KBM-7 (cell line): ENCODE measurements at regions not wholly inside any gene's neighbourhood (a gene's known extent, or its start where the extent isn't known, plus 50 kb on each side); places are given as distances from the start of the nearest gene placed in this dataset.
A peak's percentile ranks its signal among the peaks of the same experiment; 100 is the strongest.

ENCODE experiments used
- DNase-seq: peaks from one replicate; pipeline ENCODE4 v3.0.0-alpha.2; 2015
- in situ Hi-C: fragments of 300-500 bp; cut with MboI; formaldehyde crosslinking; loops from 2 replicates; pipeline ENCODE4 v1.14.3; 2020; ENCODE audit warnings: low sequenced_read_pairs, low pct_unique_long_range_greater_than_20kb, mixed read lengths

GRCh38 chr1:201649761-201650622 is 111.1 kb downstream of the NAV1 start:
- in situ Hi-C loops, result no loop called here
- no peak for DNase-seq

DNA sequence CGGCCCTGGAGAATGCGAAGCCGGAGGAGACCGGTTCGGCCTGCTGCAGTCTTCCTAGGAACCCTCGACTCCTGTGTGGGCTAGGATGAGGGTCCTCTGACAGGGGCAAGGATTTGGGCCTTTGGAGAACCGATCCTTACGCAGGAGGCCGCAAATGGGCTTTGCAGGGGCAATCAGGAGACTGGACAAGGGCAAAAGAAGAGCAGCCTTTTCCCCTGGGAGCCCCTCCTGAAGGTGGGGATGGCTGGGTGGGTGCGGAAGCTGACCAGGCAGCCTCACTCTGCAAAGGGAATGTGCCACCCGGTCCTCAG is 111.7 kb downstream of the NAV1 start:
- in situ Hi-C loops, result no loop called here
- no peak for DNase-seq

GRCh38 chr1:201652181-201652580 is 113.3 kb downstream of the NAV1 start:
- in situ Hi-C loops, result no loop called here
- DNase-seq, result no peak

- in situ Hi-C loops, result no loop called here
- DNase-seq, result peak; percentile 58
These were observed 114.3 kb downstream of the NAV1 start for GRCh38 chr1:201653233-201653632.

DNA sequence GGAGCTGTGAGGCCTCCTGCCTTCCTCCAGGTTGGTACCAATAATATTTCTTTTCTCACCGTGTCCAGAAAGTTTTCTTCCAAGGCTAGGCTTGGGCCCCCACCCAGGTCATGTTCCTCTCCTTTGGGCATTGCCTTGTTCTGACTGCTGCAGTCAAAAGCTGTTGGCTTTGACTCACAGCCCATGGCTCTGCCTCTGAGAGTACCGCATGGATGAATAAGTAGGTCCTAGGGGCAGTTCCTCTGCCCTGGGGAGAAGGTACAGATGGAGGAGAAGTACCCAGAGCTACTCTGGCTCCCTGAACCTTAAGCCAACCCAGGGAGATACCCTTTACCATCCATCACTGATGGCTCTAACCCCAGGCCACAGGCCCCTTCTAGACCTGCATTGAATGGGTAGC is 115.0 kb downstream of the NAV1 start:
- DNase-seq, result no peak
- in situ Hi-C loops, result no loop called here

GRCh38 chr1:201655243-201655642 is 116.3 kb downstream of the NAV1 start:
- in situ Hi-C loops, result no loop called here
- DNase-seq, result no peak

DNA sequence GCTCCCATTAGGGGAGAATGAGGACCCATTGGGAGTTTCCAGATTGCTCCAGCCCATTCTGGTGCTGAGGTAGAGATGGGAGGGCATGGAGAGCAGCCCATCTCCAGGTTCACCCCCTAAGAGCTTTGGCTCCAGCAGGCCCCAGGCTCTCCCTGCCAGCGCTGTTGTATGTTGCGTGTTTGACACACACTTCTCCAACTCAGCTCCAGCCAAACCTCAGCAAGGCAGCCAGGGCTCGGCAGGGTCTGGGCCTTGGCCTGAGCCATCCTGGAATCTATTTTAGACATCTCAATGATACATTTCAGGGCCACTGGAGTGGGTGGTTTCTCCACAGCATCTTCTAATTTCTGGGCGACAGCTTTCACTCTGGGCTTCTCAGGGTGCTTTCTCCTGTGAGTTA is 117.0 kb downstream of the NAV1 start:
- DNase-seq, result no peak
- in situ Hi-C loops, result no loop called here

DNA sequence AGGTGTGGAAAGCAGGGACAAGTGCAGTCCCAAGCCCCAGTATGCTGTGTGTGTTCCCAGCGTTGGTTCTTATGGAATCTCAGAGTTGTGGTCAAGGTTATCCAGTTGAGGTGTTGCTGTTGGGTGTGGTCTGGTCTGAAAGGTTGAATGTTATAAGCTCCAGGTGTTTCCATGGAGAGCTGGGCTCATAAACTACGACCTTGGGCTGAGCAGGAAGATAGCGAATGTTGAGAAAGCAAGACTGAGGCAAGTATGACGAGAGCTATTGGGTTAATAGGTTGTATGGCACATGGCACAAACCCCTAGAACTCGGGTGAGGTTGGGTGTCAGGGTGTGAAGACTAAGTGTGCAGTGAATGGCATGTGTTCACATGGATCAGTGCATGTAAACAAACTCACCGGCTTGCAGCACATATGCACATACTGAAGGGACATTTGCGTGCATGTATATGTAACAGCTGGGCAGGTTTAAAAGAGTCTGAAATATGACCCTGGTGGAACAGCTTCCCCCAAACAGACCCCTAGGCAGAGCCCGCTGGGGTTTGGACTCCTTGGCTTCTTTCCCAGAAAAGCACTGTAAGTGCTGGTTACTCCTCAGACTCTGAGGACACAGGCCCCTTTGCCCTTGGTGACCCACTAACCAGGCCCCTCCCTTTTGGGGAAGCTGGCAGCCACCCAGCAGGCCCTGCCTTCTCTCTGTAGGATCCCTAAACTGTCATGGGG is 117.5 kb downstream of the NAV1 start:
- DNase-seq, result no peak
- in situ Hi-C loops, result no loop called here

DNA sequence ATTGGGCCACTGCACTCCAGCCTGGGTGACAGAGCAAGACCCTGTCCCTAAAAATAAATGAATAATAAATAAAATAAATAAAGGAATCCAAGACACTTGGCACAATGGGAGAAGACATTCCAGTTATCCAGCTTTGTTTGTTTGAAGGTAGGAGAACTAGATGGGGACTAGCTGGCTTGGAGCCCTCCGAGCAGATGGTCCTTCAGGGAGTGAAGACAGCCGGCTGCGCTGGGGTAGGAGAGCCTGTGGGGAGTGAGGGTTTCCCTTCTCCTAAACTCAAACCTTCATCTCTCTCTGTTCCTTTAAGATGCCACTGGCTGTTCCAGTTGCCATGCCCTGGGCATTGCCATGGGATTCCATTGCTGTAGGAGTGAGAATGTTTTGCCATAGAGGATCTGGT is 120.6 kb downstream of the NAV1 start:
- in situ Hi-C loops, result no loop called here
- no peak for DNase-seq

- DNase-seq, result no peak
- in situ Hi-C loops, result no loop called here
These were observed 122.2 kb downstream of the NAV1 start for GRCh38 chr1:201660931-201661822.

DNA sequence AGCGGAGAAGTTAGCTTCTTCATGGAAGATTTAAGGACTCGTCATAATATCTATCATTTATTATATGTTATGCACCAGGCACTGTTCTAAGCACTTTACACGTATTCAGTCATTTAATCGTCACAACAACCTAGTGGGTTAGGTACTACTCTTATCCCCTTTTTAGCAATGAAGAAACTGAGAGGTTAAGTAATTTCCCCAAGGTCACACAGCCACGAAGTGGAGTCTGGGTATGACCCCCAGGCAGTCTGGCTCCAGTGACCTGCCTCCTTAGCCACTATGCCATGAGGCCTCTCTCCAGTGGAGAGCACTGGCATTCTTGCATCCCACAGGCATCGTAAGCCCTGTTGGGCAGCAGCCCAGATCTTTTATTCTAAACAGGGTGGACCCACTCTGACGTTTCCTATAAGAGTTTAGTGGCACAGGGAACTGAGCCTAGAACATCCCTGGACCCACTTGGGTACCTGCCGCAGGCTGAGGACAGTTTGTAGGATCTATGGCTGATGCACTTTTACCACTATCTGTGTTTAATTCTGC is 123.0 kb downstream of the NAV1 start:
- DNase-seq, result no peak
- in situ Hi-C loops, result no loop called here

DNA sequence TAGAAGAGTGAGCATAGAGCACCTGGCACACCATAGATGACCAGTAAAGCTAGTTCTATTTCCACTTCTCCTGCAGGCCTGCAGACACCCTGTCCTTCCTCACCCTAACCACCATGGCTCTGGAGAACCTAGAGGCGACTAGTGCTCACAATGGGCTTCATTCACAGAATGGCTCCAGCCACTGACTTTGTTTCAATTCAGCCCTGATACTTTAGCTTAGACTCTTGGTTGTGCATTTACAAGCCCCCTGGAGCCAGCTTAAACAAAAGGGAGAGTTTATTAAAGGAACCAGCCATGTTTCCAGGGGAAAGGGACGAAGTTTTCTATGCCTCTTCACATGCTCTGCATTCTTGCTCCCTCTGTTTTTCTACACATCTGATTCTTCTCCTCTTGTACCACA is 123.7 kb downstream of the NAV1 start:
- in situ Hi-C loops, result no loop called here
- DNase-seq, result no peak

DNA sequence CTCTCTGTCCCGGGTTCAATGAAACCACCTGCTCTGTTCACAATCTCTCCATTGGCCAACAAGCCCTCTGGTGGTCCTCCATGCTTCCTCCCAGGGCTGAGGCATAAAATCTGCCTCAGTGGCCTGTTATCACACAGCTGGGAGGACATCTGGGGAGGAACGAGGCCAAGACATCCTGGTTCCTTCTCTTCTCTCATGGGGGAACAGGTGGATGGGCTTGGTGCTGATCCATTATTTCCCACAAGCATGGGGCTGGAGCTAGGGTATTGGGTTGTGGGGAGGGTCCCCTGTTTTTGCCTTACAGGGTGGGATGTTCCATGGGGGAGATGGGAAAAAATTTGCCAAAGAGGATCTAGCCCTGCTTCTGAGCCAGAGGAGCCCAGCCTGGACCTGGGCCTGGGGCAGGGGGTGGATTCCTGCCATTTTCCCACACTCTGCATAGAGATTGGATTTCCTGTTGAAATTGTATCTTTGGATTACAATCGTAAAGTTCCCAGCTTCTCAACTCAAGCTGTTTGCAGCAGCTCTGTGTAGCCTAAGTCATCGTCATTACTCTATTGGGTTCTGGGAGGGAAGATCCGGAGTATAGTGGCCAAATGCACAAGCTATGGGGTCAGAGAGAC is 124.7 kb downstream of the NAV1 start:
- in situ Hi-C loops, result no loop called here
- DNase-seq, result no peak

DNA sequence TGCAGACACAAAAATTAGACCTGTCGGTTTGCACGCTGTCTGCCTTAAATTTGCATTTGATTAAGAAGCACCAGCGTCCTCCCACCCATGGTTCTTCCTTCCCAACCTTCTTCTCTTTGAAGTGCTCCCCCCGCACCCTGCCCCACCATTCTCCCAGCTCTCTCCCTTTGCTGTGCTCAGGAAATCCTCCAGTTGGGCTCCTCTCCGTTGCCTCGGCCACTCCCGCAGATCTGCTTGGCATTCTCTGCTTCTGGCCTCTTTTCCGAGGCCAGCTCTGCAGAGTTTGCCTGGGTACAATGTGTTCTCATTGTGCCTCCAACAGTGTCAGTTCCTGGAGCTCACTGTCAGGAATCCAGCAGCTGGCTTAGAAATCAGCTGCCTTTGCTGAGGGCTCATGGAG is 126.1 kb downstream of the NAV1 start:
- no peak for DNase-seq
- in situ Hi-C loops, result no loop called here

GRCh38 chr1:201666102-201666501 is 127.2 kb downstream of the NAV1 start:
- in situ Hi-C loops, result no loop called here
- no peak for DNase-seq

DNA sequence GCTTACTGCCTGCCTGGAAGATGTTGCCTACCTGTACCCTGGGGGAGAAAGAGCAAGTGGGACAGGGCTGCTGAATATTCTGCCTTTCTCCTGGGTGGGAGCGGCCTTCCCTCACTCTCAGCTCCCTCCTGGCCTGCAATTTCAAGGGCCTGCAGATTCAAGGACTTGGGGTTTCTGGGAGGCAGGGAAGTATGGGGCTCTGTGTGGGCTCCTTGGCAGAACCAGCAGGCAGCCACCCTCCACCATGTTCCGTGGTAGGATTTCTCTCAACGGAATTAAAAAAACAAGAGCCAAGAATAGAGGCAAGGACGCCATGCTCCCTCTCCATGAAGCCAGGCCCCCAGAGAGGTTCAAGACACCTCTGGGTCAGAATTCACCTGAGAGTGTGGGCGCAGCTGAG is 127.7 kb downstream of the NAV1 start:
- in situ Hi-C loops, result no loop called here
- DNase-seq, result no peak

DNA sequence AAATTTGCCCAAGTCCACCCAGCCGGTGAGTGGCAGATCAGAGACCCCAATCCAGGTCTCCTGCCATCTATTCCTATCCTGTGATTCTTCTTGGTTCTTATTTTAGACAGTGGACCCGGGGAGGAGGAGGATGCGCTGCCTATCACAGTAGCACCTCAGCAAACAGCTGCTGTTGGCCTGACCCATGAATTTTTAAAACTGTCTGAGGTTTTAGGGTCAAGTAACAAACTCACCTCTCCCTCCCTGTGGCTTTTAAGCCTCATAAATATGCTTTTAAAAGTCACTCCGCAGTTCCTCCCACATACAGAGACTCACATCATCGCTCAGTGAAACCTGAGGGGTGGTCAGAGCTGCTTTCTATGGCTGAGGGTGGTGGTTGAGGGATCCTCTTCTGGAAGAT is 128.6 kb downstream of the NAV1 start:
- in situ Hi-C loops, result no loop called here
- no peak for DNase-seq

DNA sequence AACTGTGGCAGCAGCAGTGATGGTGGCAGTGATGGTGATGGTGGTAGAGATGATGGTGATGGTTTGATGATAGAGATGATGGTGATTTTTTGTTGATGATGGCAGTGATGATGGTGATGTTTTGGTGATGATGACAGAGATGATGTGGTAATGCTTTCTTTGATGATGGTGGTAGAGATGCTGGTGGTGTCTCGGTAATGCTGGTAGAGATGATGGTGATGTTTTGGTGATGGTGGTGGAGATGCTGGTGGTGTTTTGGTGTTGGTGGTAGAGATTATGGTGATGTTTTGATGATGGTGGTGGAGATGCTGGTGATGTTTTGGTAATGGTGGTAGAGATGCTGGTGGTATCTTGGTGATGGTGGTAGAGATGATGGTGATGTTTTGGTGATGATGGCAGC is 131.6 kb downstream of the NAV1 start:
- no peak for DNase-seq
- in situ Hi-C loops, result no loop called here

DNA sequence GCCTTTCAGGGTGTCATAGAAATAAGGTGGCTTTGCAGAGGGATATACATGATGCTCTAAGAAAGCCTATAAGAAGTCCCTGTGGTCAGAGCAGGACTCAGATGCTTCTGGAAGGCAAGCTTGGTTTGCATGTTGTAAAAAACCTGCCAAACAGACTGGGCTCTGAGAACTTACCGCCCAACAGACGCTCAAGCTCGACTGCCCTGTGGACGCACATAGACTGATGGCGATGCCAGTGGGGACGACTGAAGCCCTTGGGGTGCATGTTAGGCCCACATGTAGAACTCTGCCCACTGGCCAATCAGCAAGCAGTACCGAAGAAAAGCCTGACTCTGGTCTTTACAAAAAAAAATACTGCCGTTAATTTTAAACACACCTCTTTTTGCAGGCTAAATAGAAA is 133.8 kb downstream of the NAV1 start:
- DNase-seq, result no peak
- in situ Hi-C loops, result no loop called here
